ENCODE measurements at regions not wholly inside any gene's neighbourhood (a gene's known extent, or its start where the extent isn't known, plus 50 kb on each side); places are given as distances from the start of the nearest gene placed in this dataset.

DNA sequence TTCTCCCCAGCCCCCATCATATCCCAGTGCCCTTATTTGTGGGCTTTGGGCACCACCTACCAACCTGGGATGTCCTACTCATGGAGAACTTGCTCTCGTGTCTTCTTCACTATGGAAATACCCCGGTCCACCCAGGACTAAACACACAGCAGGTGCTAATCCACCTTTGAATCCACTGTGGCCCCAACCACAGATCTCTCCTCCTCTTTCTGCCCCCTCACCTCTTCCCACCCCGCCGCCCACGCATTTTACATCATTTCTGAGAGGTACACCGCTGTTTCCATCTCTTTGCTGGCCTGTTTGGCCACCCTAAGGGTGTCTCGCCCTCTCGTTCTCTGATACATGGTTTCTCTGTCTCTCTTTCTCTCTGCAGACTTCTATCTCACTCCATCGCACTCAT is 82.5 kb upstream of the CTNNBL1 start:
- DNase-seq, result no peak
- Mint-ChIP-seq H3K27me3 (peaks cover 22 to 42% of the 10 kb centered on the region in 2 donors), H3K4me1 (no peaks in the 10 kb centered on the region), H3K27ac (no peak overlapping the region), H3K4me3 (no peak overlapping the region), H3K9me3 (peaks cover 0 to 6% (median 0%) of the 10 kb centered on the region in 5 donors), H3K36me3 (no peaks in the 10 kb centered on the region)
- no peak overlapping the region for H3K4me3 ChIP-seq (ENCODE audit: low read length)
- no peak overlapping the region for H3K27ac ChIP-seq (ENCODE audit: low read depth, low read length)
- H3K9me3 ChIP-seq (ENCODE audit: low read length), result no peaks in the 10 kb centered on the region
- H3K4me1 ChIP-seq (ENCODE audit: insufficient read depth, low read length), result no peaks in the 10 kb centered on the region
- ChIA-PET CTCF (no interaction called here), POLR2A (no interaction called here)
- no peaks in the 10 kb centered on the region for H3K36me3 ChIP-seq (ENCODE audit: insufficient read depth, low read length)
- H3K27me3 ChIP-seq (ENCODE audit: insufficient read depth, low read length, poor library complexity, severe bottlenecking), result no peaks in the 10 kb centered on the region

DNA sequence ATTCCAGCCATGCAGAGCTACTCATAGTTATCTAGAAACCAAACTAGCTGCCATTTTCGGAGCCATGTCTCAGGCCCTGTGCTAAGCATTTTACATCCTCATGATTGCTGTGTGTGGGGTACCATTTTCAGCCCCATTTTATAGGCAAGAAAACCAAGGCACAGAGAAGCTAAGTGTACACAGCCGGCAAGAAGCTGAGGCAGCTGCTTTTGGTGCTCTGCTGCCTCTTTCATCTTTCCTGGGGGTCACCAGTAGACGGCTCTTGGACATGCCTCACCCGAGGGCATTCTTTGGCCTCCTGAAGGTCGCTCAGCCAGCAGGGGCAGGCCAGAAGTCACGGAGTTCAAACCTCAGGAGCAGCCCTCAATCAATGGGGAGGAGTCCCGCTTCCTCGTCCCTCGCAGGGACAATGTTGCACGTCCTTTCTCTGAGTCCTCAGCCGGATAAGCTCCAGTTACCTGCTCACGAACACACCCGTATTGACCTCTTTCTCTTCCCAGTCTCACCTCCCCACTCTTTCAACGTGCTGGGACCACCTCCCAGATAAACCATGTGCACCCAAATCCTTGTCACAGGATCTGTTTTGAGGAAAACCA is 82.6 kb upstream of the BLCAP start:
- POLR2A ChIA-PET, result no interaction called here
- no peaks in the 10 kb centered on the region for H3K36me3 Mint-ChIP-seq
- no peaks in the 10 kb centered on the region for H3K4me1 Mint-ChIP-seq
- H3K4me3 ChIP-seq (ENCODE audit: low read length), result no peak overlapping the region
- no peak overlapping the region for H3K27ac Mint-ChIP-seq
- DNase-seq, result no peak
- no peaks in the 10 kb centered on the region for H3K36me3 ChIP-seq (ENCODE audit: insufficient read depth, low read length)
- no peaks in the 10 kb centered on the region for H3K27me3 ChIP-seq (ENCODE audit: insufficient read depth, low read length, poor library complexity, severe bottlenecking)
- CTCF ChIA-PET, result no interaction called here
- no peaks in the 10 kb centered on the region for H3K4me1 ChIP-seq (ENCODE audit: insufficient read depth, low read length)
- H3K27ac ChIP-seq (ENCODE audit: low read depth, low read length), result no peak overlapping the region
- no peak overlapping the region for H3K4me3 Mint-ChIP-seq
- H3K9me3 Mint-ChIP-seq, result peaks cover 0 to 4% (median 0%) of the 10 kb centered on the region in 5 donors
- H3K9me3 ChIP-seq (ENCODE audit: low read length), result no peaks in the 10 kb centered on the region
- peaks cover 20 to 44% of the 10 kb centered on the region in 2 donors for H3K27me3 Mint-ChIP-seq

DNA sequence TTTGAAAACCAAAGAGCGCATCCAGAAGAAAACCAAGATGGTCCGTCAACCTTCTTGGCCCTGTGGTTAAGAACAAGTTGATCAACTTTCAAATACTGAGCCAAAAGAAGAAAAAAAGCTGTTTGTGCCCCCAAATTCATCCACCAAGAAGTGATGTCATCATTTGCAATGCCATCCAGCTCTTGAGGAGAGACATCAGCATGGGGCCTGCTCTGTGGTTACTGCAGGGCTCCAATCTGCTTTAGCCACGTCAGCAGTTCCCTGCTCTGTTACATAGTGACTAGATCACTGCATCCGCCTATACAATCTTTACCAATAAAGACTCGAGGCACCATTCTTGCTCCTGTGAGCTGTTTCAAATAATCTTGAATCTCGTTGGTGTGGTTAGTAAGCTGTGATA is 75.0 kb upstream of the BLCAP start:
- Mint-ChIP-seq H3K4me1 (no peaks in the 10 kb centered on the region), H3K4me3 (no peak overlapping the region), H3K27me3 (peaks cover 23 to 73% of the 10 kb centered on the region in 2 donors), H3K9me3 (peaks cover 0 to under 1% (median 0%) of the 10 kb centered on the region in 5 donors), H3K27ac (peak overlapping the region in 1 of 8 donors; percentile 67), H3K36me3 (no peaks in the 10 kb centered on the region)
- Histone ChIP-seq H3K36me3 (ENCODE audit: insufficient read depth, low read length) (no peaks in the 10 kb centered on the region), H3K9me3 (ENCODE audit: low read length) (no peaks in the 10 kb centered on the region), H3K4me3 (ENCODE audit: low read length) (no peak overlapping the region), H3K27ac (ENCODE audit: low read depth, low read length) (no peak overlapping the region), H3K4me1 (ENCODE audit: insufficient read depth, low read length) (no peaks in the 10 kb centered on the region), H3K27me3 (ENCODE audit: insufficient read depth, low read length, poor library complexity, severe bottlenecking) (no peaks in the 10 kb centered on the region)
- no peak for DNase-seq
- ChIA-PET POLR2A (no interaction called here), CTCF (no interaction called here)

DNA sequence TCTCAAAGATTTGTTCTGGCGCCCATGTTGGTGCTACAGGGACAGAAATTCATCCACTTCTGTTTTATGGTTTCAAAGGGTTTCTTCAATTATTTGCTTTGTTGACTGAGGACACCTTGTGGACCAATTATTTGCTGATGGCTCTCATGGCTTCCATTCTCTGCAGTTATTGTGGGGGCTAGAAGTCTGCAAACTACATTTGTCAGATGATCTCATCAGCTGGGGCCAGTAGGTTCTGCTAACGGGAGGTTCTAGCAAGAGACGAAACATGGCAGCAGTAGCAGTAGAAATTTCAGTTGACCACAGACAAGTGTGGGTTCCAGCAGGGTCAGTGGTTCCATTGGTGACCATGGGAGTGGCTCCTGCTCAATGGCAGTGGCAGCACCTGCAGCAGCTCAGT is 72.8 kb upstream of the BLCAP start:
- H3K4me3 ChIP-seq (ENCODE audit: low read length), result no peak overlapping the region
- no peak overlapping the region for H3K27ac ChIP-seq (ENCODE audit: low read depth, low read length)
- peaks cover 23 to 67% of the 10 kb centered on the region in 2 donors for H3K27me3 Mint-ChIP-seq
- H3K9me3 ChIP-seq (ENCODE audit: low read length), result no peaks in the 10 kb centered on the region
- H3K36me3 Mint-ChIP-seq, result no peaks in the 10 kb centered on the region
- DNase-seq, result no peak
- H3K4me1 Mint-ChIP-seq, result no peaks in the 10 kb centered on the region
- H3K9me3 Mint-ChIP-seq, result no peaks in the 10 kb centered on the region
- no peaks in the 10 kb centered on the region for H3K36me3 ChIP-seq (ENCODE audit: insufficient read depth, low read length)
- H3K27ac Mint-ChIP-seq, result no peak overlapping the region
- ChIA-PET POLR2A (no interaction called here), CTCF (no interaction called here)
- no peaks in the 10 kb centered on the region for H3K4me1 ChIP-seq (ENCODE audit: insufficient read depth, low read length)
- no peak overlapping the region for H3K4me3 Mint-ChIP-seq
- H3K27me3 ChIP-seq (ENCODE audit: insufficient read depth, low read length, poor library complexity, severe bottlenecking), result no peaks in the 10 kb centered on the region

DNA sequence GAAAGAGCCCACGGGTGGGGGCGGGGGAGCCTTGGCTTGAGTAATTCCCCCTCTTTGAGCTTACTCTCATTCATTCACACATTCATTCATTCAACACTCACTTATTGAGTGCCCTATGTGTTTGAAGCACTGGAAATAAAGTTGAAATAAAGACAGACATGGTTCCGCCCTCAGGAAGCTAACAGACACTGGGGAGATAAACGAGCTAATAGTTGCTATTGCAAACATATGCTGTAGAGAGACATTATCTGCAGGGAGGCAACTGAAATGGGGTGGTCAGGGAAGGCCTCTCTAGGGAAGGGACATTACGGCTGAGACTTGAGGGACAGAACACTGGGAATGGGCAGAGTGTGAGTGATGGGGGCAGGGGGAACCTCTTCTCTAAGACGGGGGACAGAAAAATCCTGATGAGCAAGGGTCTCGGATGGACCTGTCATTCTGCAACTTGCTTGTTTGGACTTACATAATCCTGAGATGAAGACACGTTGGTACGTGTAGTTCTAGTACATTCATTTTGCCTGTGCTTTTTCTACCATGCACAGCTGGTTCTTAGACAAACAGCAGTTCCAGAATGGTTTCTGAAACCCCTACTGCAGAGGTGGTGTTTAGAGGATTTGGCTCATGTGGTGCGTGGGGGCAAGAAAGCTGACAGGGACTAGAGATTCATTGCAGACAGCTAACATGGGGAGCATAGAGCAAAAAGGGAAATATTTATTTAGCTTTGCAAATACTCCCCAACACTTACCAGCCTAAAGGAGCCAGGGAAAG is 71.1 kb upstream of the BLCAP start:
- Mint-ChIP-seq H3K36me3 (no peaks in the 10 kb centered on the region), H3K4me3 (no peak overlapping the region), H3K27ac (no peak overlapping the region), H3K9me3 (no peaks in the 10 kb centered on the region), H3K27me3 (peaks cover 23 to 55% of the 10 kb centered on the region in 2 donors), H3K4me1 (no peaks in the 10 kb centered on the region)
- Histone ChIP-seq H3K27me3 (ENCODE audit: insufficient read depth, low read length, poor library complexity, severe bottlenecking) (no peaks in the 10 kb centered on the region), H3K9me3 (ENCODE audit: low read length) (no peaks in the 10 kb centered on the region), H3K27ac (ENCODE audit: low read depth, low read length) (no peak overlapping the region), H3K4me3 (ENCODE audit: low read length) (no peak overlapping the region), H3K36me3 (ENCODE audit: insufficient read depth, low read length) (no peaks in the 10 kb centered on the region), H3K4me1 (ENCODE audit: insufficient read depth, low read length) (no peaks in the 10 kb centered on the region)
- ChIA-PET POLR2A (no interaction called here), CTCF (no interaction called here)
- DNase-seq, result no peak

GRCh38 chr20:37598100-37598543 is 70.4 kb upstream of the BLCAP start:
- H3K36me3 ChIP-seq (ENCODE audit: insufficient read depth, low read length), result no peaks in the 10 kb centered on the region
- POLR2A ChIA-PET, result no interaction called here
- CTCF ChIA-PET, result no interaction called here
- Mint-ChIP-seq H3K4me3 (no peak overlapping the region), H3K36me3 (no peaks in the 10 kb centered on the region), H3K9me3 (no peaks in the 10 kb centered on the region), H3K27me3 (peaks cover 28 to 59% of the 10 kb centered on the region in 2 donors), H3K4me1 (no peaks in the 10 kb centered on the region), H3K27ac (no peak overlapping the region)
- no peaks in the 10 kb centered on the region for H3K4me1 ChIP-seq (ENCODE audit: insufficient read depth, low read length)
- H3K4me3 ChIP-seq (ENCODE audit: low read length), result no peak overlapping the region
- no peaks in the 10 kb centered on the region for H3K27me3 ChIP-seq (ENCODE audit: insufficient read depth, low read length, poor library complexity, severe bottlenecking)
- H3K27ac ChIP-seq (ENCODE audit: low read depth, low read length), result no peak overlapping the region
- H3K9me3 ChIP-seq (ENCODE audit: low read length), result no peaks in the 10 kb centered on the region
- no peak for DNase-seq

GRCh38 chr20:37596890-37597536 is 69.3 kb upstream of the BLCAP start:
- ChIA-PET POLR2A (no interaction called here), CTCF (no interaction called here)
- DNase-seq, result no peak
- H3K36me3 Mint-ChIP-seq, result no peaks in the 10 kb centered on the region
- H3K4me1 Mint-ChIP-seq, result no peaks in the 10 kb centered on the region
- Histone ChIP-seq H3K4me1 (ENCODE audit: insufficient read depth, low read length) (no peaks in the 10 kb centered on the region), H3K27me3 (ENCODE audit: insufficient read depth, low read length, poor library complexity, severe bottlenecking) (no peaks in the 10 kb centered on the region), H3K36me3 (ENCODE audit: insufficient read depth, low read length) (no peaks in the 10 kb centered on the region), H3K4me3 (ENCODE audit: low read length) (no peak overlapping the region), H3K27ac (ENCODE audit: low read depth, low read length) (no peak overlapping the region), H3K9me3 (ENCODE audit: low read length) (no peaks in the 10 kb centered on the region)
- peaks cover 28 to 61% of the 10 kb centered on the region in 2 donors for H3K27me3 Mint-ChIP-seq
- H3K4me3 Mint-ChIP-seq, result no peak overlapping the region
- H3K9me3 Mint-ChIP-seq, result no peaks in the 10 kb centered on the region
- peak overlapping the region in 1 of 8 donors; percentile 34 for H3K27ac Mint-ChIP-seq

GRCh38 chr20:37596168-37596567 is 68.5 kb upstream of the BLCAP start:
- H3K4me1 ChIP-seq (ENCODE audit: insufficient read depth, low read length), result no peaks in the 10 kb centered on the region
- no peak for DNase-seq
- H3K4me3 ChIP-seq (ENCODE audit: low read length), result no peak overlapping the region
- H3K9me3 ChIP-seq (ENCODE audit: low read length), result no peaks in the 10 kb centered on the region
- Mint-ChIP-seq H3K36me3 (no peaks in the 10 kb centered on the region), H3K27me3 (peaks cover 31 to 63% of the 10 kb centered on the region in 2 donors), H3K4me1 (no peaks in the 10 kb centered on the region), H3K27ac (no peak overlapping the region), H3K4me3 (no peak overlapping the region), H3K9me3 (no peaks in the 10 kb centered on the region)
- H3K27me3 ChIP-seq (ENCODE audit: insufficient read depth, low read length, poor library complexity, severe bottlenecking), result no peaks in the 10 kb centered on the region
- H3K36me3 ChIP-seq (ENCODE audit: insufficient read depth, low read length), result no peaks in the 10 kb centered on the region
- H3K27ac ChIP-seq (ENCODE audit: low read depth, low read length), result no peak overlapping the region
- CTCF ChIA-PET, result no interaction called here
- POLR2A ChIA-PET, result no interaction called here

Measured in CD8-positive, alpha-beta memory T cell (primary cell).